ENCODE measurements at regions not wholly inside any gene's neighbourhood (a gene's known extent, or its start where the extent isn't known, plus 50 kb on each side); places are given as distances from the start of the nearest gene placed in this dataset.
"Not testable (repeated sequence)": the region's sequence is repeated elsewhere in the genome, so short reads cannot be mapped to it uniquely, and the experiment has no call there.

GRCh38 chr4:63349674-63350025 lies 1059.6 kb downstream of the TECRL start:
- no peak for DNase-seq (ENCODE audit: low spot score)
- intact Hi-C loops (cut with DNase I) = no loop called here

GRCh38 chr4:63348735-63349673 lies 1060.2 kb downstream of the TECRL start:
- DNase-seq (ENCODE audit: low spot score) = no peak

GRCh38 chr4:63325140-63325539 lies 1084.1 kb downstream of the TECRL start:
- intact Hi-C loops (cut with DNase I) = no loop called here

More at GRCh38 chr4:63348735-63349673, 1060.2 kb downstream of the TECRL start:
- intact Hi-C loops (cut with DNase I) = no loop called here

GRCh38 chr4:63316633-63317032 lies 1092.6 kb downstream of the TECRL start:
- DNase-seq (ENCODE audit: low spot score) = no peak
- intact Hi-C loops (cut with DNase I) = no loop called here

More at GRCh38 chr4:63325140-63325539, 1084.1 kb downstream of the TECRL start:
- no peak for DNase-seq (ENCODE audit: low spot score)

GRCh38 chr4:63315651-63316050 lies 1093.6 kb downstream of the TECRL start:
- no peak for DNase-seq (ENCODE audit: low spot score)
- intact Hi-C loops (cut with DNase I) = no loop called here

- intact Hi-C loops (cut with DNase I) = no loop called here
- DNase-seq (ENCODE audit: low spot score) = no peak
Measured at GRCh38 chr4:63308697-63309096, 1100.6 kb downstream of the TECRL start.

GRCh38 chr4:63302792-63303191 lies 1106.5 kb downstream of the TECRL start:
- DNase-seq (ENCODE audit: low spot score) = no peak
- intact Hi-C loops (cut with DNase I) = no loop called here

- DNase-seq (ENCODE audit: low spot score) = no peak
- intact Hi-C loops (cut with DNase I) = no loop called here
Measured at GRCh38 chr4:63302078-63302477, 1107.2 kb downstream of the TECRL start.

GRCh38 chr4:63296773-63297172 lies 1112.5 kb downstream of the TECRL start:
- intact Hi-C loops (cut with DNase I) = no loop called here
- DNase-seq (ENCODE audit: low spot score) = no peak

GRCh38 chr4:63275491-63275890 lies 1133.8 kb downstream of the TECRL start:
- intact Hi-C loops (cut with DNase I) = no loop called here
- DNase-seq (ENCODE audit: low spot score) = no peak

GRCh38 chr4:63269156-63269555 lies 1140.1 kb downstream of the TECRL start:
- no peak for DNase-seq (ENCODE audit: low spot score)
- intact Hi-C loops (cut with DNase I) = no loop called here

GRCh38 chr4:63233671-63234070 lies 1175.6 kb downstream of the TECRL start:
- no peak for DNase-seq (ENCODE audit: low spot score)
- intact Hi-C loops (cut with DNase I) = loop anchor here (10.0 kb wide), 1 partner anchor 871 kb away; no protein-coding TSS in a partner anchor

GRCh38 chr4:63232058-63232457 lies 1177.2 kb downstream of the TECRL start:
- intact Hi-C loops (cut with DNase I) = loop anchor here (10.0 kb wide), 1 partner anchor 873 kb away; no protein-coding TSS in a partner anchor

GRCh38 chr4:63226229-63226628 lies 1183.0 kb downstream of the TECRL start:
- no peak for DNase-seq (ENCODE audit: low spot score)
- intact Hi-C loops (cut with DNase I) = no loop called here

More at GRCh38 chr4:63232058-63232457, 1177.2 kb downstream of the TECRL start:
- no peak for DNase-seq (ENCODE audit: low spot score)

- no peak for DNase-seq (ENCODE audit: low spot score)
- intact Hi-C loops (cut with DNase I) = no loop called here
Measured at GRCh38 chr4:63222466-63222865, 1186.8 kb downstream of the TECRL start.

- intact Hi-C loops (cut with DNase I) = no loop called here
- DNase-seq (ENCODE audit: low spot score) = no peak
Measured at GRCh38 chr4:63221477-63221876, 1187.8 kb downstream of the TECRL start.

GRCh38 chr4:63218856-63219255 lies 1190.4 kb downstream of the TECRL start:
- intact Hi-C loops (cut with DNase I) = no loop called here
- no peak for DNase-seq (ENCODE audit: low spot score)

- intact Hi-C loops (cut with DNase I) = no loop called here
- no peak for DNase-seq (ENCODE audit: low spot score)
Measured at GRCh38 chr4:63214076-63214475, 1195.2 kb downstream of the TECRL start.

- intact Hi-C loops (cut with DNase I) = no loop called here
Measured at GRCh38 chr4:63211776-63212479, 1197.3 kb downstream of the TECRL start.

GRCh38 chr4:63211375-63211774 lies 1197.9 kb downstream of the TECRL start:
- intact Hi-C loops (cut with DNase I) = no loop called here
- no peak for DNase-seq (ENCODE audit: low spot score)

More at GRCh38 chr4:63211776-63212479, 1197.3 kb downstream of the TECRL start:
- no peak for DNase-seq (ENCODE audit: low spot score)

- DNase-seq (ENCODE audit: low spot score); intact Hi-C loops (cut with DNase I): not testable (repeated sequence)
Measured at GRCh38 chr4:63193029-63193428, 1216.2 kb downstream of the TECRL start.
